Esophagus (tissue), 2 donors: ENCODE measurements at regions not wholly inside any gene's neighbourhood (a gene's known extent, or its start where the extent isn't known, plus 50 kb on each side); places are given as distances from the start of the nearest gene placed in this dataset.

Source experiments
- H3K27ac ChIP-seq, 2 donors: one replicate each; pipeline ENCODE4 v1.5.1; 2013; ENCODE audit warnings: low read depth in 2 of 2, mild to moderate bottlenecking in 2 of 2, inconsistent platforms in 1 of 2, low read length in 1 of 2, moderate library complexity in 1 of 2
- H3K27me3 ChIP-seq, 2 donors: one replicate each; pipeline ENCODE4 v1.6.1; 2013; ENCODE audit warnings: low read length in 2 of 2, control low read depth in 1 of 2, mild to moderate bottlenecking in 1 of 2; ENCODE audit not compliant: insufficient read depth in 2 of 2, control insufficient read depth in 1 of 2
- H3K36me3 ChIP-seq, 2 donors: one replicate each; pipeline ENCODE4 v1.6.1; 2013; ENCODE audit warnings: low read length in 1 of 2; ENCODE audit not compliant: control insufficient read depth in 2 of 2, insufficient read depth in 2 of 2
- H3K4me1 ChIP-seq, 2 donors: one replicate each; pipeline ENCODE4 v1.6.1; 2013; ENCODE audit warnings: low read length in 1 of 2; ENCODE audit not compliant: control insufficient read depth in 2 of 2, insufficient read depth in 2 of 2
- H3K4me3 ChIP-seq, 2 donors: one replicate each; pipeline ENCODE4 v1.5.1; 2013; ENCODE audit warnings: low read length in 2 of 2, mild to moderate bottlenecking in 2 of 2, low read depth in 1 of 2, moderate library complexity in 1 of 2
- H3K9me3 ChIP-seq, 2 donors: one replicate each; pipeline ENCODE4 v1.6.1; 2013; ENCODE audit warnings: mild to moderate bottlenecking in 2 of 2, low read depth in 1 of 2, low read length in 1 of 2, moderate library complexity in 1 of 2; ENCODE audit not compliant: control insufficient read depth in 2 of 2, insufficient read depth in 1 of 2
- WGBS, 2 donors: extraction: QIAGEN DNeasy Blood & Tissue Kit; methylation state at CpG; one replicate each; pipeline ENCODE4 v1.1.7; 2013; 5-methylcytosine and 5-hydroxymethylcytosine counted together
- donor health status: healthy with polysubstance abuse.
- donor health status: Bipolar disorder and iron deficiency.

DNA sequence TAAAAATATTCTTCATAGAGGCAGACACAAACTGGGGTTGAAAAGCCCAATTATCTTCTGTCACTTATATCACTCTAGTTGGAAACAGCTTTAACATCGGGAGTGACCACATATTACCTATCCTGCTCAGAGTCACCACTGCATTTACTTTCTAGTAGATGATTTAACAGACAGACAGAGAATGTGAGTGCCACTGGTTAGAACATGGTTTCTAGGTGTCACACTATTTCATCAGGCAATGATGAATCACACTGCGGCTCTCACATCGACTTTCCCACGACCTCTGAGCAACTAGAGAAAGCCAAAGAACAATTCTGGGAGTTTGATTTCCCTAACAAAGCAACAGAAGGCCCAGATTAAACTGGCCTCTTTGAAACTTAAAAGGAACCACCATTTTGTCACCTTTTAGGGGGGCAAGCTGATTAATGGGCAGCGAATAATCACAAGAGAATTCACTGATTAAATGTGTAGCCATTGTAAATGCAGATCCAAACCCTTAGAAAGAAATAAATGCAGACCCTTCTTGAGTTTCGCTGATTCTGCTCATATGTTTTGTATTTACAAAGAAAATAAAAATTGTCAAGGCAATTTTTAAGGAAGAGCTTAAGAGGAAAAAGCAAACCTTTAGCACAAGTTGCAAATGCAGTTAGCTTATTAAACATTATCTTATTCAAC lies 112.6 kb upstream of the KBTBD8 start:
- Histone ChIP-seq H3K4me1 (no peaks in the 10 kb centered on the region), H3K27me3 (no peaks in the 10 kb centered on the region), H3K9me3 (no peaks in the 10 kb centered on the region), H3K4me3 (no peak overlapping the region), H3K27ac (no peak overlapping the region), H3K36me3 (no peaks in the 10 kb centered on the region)
- WGBS, 2 donors = 45 to 46% methylated on average over 6 of the region's 6 CpGs

GRCh38 chr3:66889750-66890494 lies 108.2 kb upstream of the KBTBD8 start:
- H3K27me3 ChIP-seq = no peaks in the 10 kb centered on the region
- H3K4me3 ChIP-seq = no peak overlapping the region
- no peaks in the 10 kb centered on the region for H3K36me3 ChIP-seq
- peaks cover 0 to 4% of the 10 kb centered on the region in 2 donors for H3K9me3 ChIP-seq
- H3K4me1 ChIP-seq = no peaks in the 10 kb centered on the region
- no peak overlapping the region for H3K27ac ChIP-seq
- WGBS, 2 donors = 66 to 70% methylated on average over 11 of the region's 11 CpGs

DNA sequence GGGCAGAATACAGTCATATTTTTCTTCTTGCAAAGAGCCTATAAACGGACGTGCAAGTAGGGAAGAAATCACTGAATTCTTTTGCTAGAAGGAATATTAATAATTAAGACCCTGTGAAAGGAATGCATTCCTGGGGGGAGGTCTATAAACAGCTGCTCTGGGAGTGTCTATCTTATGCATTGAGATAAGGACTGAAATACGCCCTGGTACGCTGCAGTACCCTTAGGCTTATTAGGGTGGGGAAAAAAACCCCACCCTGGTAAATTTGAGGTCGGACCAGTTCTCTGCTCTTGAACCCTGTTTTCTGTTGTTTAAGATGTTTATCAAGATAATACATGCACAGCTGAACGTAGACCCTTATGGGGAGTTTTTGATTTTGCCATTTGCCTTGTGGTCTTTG lies 100.0 kb upstream of the KBTBD8 start:
- 71 to 80% methylated on average over 6 of the region's 6 CpGs for WGBS, 2 donors
- Histone ChIP-seq H3K4me3 (no peak overlapping the region), H3K27me3 (no peaks in the 10 kb centered on the region), H3K27ac (no peak overlapping the region), H3K36me3 (no peaks in the 10 kb centered on the region), H3K4me1 (no peaks in the 10 kb centered on the region), H3K9me3 (no peaks in the 10 kb centered on the region)

DNA sequence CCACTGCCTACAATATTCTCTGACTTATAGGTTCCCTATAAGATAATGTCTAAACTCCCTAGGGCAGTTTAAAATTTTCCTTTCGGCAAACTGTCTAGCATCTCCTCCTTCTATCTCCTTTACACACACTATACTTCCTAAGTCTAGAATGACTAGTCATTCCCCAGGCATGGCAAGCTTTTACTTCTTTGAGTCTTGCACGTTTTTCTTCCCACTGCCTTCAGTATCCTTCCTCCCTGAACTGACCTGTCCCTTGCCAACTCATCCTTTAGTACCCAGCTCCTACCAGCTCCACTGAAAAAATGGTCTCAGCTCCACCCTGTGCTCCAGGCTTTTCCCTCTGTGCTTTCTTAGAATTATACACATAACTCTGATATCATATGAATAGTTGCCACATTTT lies 93.8 kb upstream of the KBTBD8 start:
- Histone ChIP-seq H3K4me1 (no peaks in the 10 kb centered on the region), H3K4me3 (no peak overlapping the region), H3K9me3 (no peaks in the 10 kb centered on the region), H3K27ac (no peak overlapping the region), H3K36me3 (no peaks in the 10 kb centered on the region), H3K27me3 (peaks cover 0 to 3% of the 10 kb centered on the region in 2 donors)
- 57 to 58% methylated on average over 2 of the region's 2 CpGs for WGBS, 2 donors

DNA sequence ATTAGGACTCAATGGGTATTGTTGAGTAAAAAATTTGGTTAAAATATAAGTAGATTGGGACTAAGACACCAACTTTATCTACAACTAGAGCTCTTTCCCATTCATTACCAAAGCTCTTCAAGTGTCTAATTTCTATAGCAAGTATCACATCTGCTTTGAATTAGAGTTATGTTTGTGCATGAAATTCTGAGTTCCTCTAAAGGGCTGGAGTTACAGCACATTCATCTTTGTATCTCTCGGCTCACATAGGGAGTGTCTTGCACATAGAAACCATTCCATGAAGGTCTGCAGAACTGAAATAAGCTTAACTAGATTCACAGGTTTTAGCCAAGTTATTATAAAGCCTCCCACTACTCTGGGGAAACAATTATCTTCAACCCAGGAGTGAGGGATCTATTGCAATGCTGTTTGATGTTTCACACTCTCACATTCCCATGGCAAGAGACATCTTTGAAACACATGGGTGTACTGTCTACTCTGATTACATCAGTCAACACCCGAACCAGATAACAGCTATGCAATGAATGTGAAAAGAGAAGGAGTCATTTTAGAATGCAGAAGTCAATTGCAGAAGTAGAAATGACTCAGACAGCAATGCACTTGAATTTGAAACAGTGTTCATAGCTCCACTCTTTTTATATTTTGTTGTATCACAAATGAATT lies 93.1 kb upstream of the KBTBD8 start:
- WGBS, 2 donors = 32 to 37% methylated on average over 2 of the region's 2 CpGs
- Histone ChIP-seq H3K36me3 (no peaks in the 10 kb centered on the region), H3K4me1 (no peaks in the 10 kb centered on the region)

DNA sequence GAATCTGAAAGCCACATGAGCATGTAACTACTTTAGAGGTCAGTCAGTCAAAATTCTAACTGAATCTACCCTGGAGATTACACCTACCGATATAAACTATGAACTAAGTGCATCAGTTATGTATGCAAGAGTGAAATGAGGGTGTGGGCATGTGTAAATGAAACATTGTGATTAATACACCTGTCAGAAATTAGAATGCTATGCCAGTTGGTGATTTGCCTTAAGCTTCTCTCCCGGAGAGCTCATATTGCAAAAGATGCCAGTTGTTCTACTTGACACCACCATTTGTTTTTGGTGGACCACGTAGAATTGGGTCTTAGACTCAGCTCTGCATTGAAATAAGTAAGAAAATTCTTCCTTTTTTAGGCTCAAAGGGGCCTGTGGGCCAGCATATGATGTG lies 91.0 kb upstream of the KBTBD8 start:
- H3K36me3 ChIP-seq = no peaks in the 10 kb centered on the region
- H3K9me3 ChIP-seq = no peaks in the 10 kb centered on the region
- no peaks in the 10 kb centered on the region for H3K4me1 ChIP-seq
- WGBS, 2 donors = 64 to 72% methylated on average over 3 of the region's 3 CpGs
- H3K4me3 ChIP-seq = no peak overlapping the region
- H3K27ac ChIP-seq = no peak overlapping the region
- H3K27me3 ChIP-seq = peaks cover 0 to 3% of the 10 kb centered on the region in 2 donors

More for the DNA sequence above, 93.1 kb upstream of the KBTBD8 start:
- Histone ChIP-seq H3K27me3 (peaks cover 0 to 3% of the 10 kb centered on the region in 2 donors), H3K27ac (no peak overlapping the region), H3K4me3 (no peak overlapping the region), H3K9me3 (no peaks in the 10 kb centered on the region)

DNA sequence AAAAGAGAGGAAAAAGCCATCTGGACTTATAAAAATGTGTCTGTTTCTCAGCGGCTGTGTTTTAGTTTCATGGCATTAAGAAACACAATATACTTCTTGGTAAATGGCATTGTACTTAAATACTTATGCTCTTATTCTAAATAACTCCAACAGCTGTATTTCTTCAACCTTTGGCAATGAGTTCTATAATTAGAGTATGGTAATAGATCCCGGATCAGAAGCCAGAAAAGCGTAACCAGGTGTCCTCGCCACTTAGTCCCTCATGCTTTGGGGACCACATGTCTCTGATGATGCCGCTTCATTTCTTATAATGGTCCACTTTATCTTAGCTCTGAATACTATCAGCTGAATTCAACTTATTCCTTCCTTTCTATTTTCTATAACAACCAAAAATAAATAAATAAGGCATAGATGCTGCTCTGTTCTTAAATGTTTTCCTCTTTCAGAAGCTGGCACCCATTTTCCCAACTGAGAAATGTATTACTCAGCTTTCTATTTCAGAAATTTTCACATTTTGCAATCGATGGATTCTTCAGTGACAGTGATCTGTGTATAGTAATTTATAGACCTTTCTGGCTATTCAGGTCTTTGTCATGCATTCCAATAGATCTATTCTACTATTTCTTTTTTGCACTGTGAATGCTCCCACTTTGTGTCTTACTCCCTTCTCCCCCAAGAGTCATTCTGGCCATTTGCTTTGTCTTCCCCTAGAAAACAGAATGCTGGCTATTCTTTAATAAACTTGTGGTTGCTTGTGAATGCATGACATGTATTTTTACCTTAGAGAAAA lies 87.6 kb upstream of the KBTBD8 start:
- no peaks in the 10 kb centered on the region for H3K4me1 ChIP-seq
- WGBS, 2 donors = 77 to 87% methylated on average over 6 of the region's 6 CpGs

DNA sequence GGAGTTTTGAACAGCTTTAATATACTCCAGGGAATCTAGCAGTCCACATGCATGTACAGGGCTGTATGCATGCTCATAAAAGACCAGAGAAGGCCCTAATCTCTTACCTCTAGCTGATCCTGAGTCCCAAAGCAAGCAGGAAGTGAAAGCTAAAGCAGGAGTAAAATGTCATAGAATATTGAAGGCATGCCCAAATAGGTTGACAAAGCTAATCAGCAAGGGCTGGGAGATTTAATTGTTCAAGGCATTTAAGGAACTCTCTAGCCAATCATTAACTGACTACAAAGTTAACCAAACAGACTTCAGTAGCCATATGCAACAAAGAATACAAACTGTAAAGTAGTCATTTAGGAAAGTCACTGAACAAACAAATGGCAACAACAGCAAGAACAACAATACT lies 85.8 kb upstream of the KBTBD8 start:
- H3K27me3 ChIP-seq = peaks cover 0 to 3% of the 10 kb centered on the region in 2 donors
- H3K4me3 ChIP-seq = no peak overlapping the region
- H3K36me3 ChIP-seq = no peaks in the 10 kb centered on the region
- no peaks in the 10 kb centered on the region for H3K4me1 ChIP-seq
- H3K27ac ChIP-seq = no peak overlapping the region
- peaks cover 0 to 2% of the 10 kb centered on the region in 2 donors for H3K9me3 ChIP-seq

More for the DNA sequence above, 87.6 kb upstream of the KBTBD8 start:
- H3K27me3 ChIP-seq = peaks cover 0 to 3% of the 10 kb centered on the region in 2 donors
- peaks cover 0 to 2% of the 10 kb centered on the region in 2 donors for H3K9me3 ChIP-seq
- no peaks in the 10 kb centered on the region for H3K36me3 ChIP-seq
- H3K27ac ChIP-seq = no peak overlapping the region
- no peak overlapping the region for H3K4me3 ChIP-seq

DNA sequence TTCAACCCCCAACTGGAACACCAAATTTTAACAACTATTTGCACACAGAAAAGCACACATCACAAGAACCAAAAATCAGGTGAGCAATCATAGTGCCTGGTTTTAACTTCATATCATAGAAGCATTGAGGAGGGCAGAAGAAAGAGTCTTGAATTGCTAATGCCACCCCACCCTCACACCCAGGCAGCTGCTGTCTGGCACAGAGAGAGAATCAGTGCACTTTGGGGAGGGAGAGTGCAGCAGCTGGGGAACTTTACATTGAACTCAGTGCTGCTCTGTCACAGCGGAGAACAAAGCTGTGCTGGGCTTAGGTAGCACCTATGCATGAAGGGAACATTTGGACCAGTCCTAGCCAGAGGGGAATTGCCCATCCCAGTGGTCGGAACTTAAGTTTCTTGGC lies 76.0 kb upstream of the KBTBD8 start:
- H3K36me3 ChIP-seq = no peaks in the 10 kb centered on the region
- 90 to 94% methylated on average over 2 of the region's 2 CpGs for WGBS, 2 donors
- no peak overlapping the region for H3K4me3 ChIP-seq
- no peaks in the 10 kb centered on the region for H3K9me3 ChIP-seq
- H3K27me3 ChIP-seq = no peaks in the 10 kb centered on the region
- no peaks in the 10 kb centered on the region for H3K4me1 ChIP-seq
- H3K27ac ChIP-seq = no peak overlapping the region
